Fibroblast of villous mesenchyme (primary cell): ENCODE measurements at regions not wholly inside any gene's neighbourhood (a gene's known extent, or its start where the extent isn't known, plus 50 kb on each side); places are given as distances from the start of the nearest gene placed in this dataset.

Experiments used
- DNase-seq: peaks from one replicate; pipeline ENCODE4 v3.0.0-alpha.2; 2010; ENCODE audit warnings: low read depth
- H3K4me3 ChIP-seq: 2 replicates; pipeline ENCODE4 v1.5.1; 2011; ENCODE audit warnings: low read depth, mild to moderate bottlenecking, low read length
- CTCF ChIP-seq: IDR thresholded peaks from 2 replicates; pipeline ENCODE4 v1.5.1; 2012; ENCODE audit warnings: low read depth, mild to moderate bottlenecking, low read length; ENCODE audit not compliant: insufficient read depth

GRCh38 chr14:104377256-104377655 is 202.3 kb upstream of the C14orf180 start:
- H3K4me3 ChIP-seq, result no peak overlapping the region
- TF ChIP-seq CTCF, result no peak
- no peak for DNase-seq

- no peak for DNase-seq
- no peak overlapping the region for H3K4me3 ChIP-seq
- TF ChIP-seq CTCF, result no peak
These were observed 200.9 kb upstream of the C14orf180 start for GRCh38 chr14:104378698-104379113.

GRCh38 chr14:104382361-104383087 is 197.0 kb upstream of the C14orf180 start:
- no peak overlapping the region for H3K4me3 ChIP-seq
- DNase-seq, result no peak
- no peak for TF ChIP-seq CTCF

GRCh38 chr14:104383088-104383995 is 196.2 kb upstream of the C14orf180 start:
- H3K4me3 ChIP-seq, result no peak overlapping the region
- no peak for TF ChIP-seq CTCF
- no peak for DNase-seq

- TF ChIP-seq CTCF, result no peak
- DNase-seq, result no peak
- no peak overlapping the region for H3K4me3 ChIP-seq
These were observed 195.4 kb upstream of the C14orf180 start for GRCh38 chr14:104383996-104384775.

GRCh38 chr14:104384776-104385071 is 194.8 kb upstream of the C14orf180 start:
- no peak for DNase-seq
- no peak overlapping the region for H3K4me3 ChIP-seq
- TF ChIP-seq CTCF, result no peak
